SK-N-SH treated with all-trans-retinoic acid at 6 μM for 48 hours (cell line): ENCODE measurements at regions not wholly inside any gene's neighbourhood (a gene's known extent, or its start where the extent isn't known, plus 50 kb on each side); places are given as distances from the start of the nearest gene placed in this dataset.

ENCODE experiments used
- ARNTL ChIP-seq: fragments of 450-650 bp; formaldehyde crosslinking; IDR thresholded peaks from 2 replicates; pipeline ENCODE4 v1.5.0; 2020; ENCODE audit warnings: low read depth, mild to moderate bottlenecking, moderate library complexity, borderline replicate concordance
- TCF4 ChIP-seq: fragments of 250-450 bp; sonication (Bioruptor Pico); IDR thresholded peaks from 2 replicates; pipeline ENCODE4 v1.8.0; 2021; ENCODE audit warnings: mild to moderate bottlenecking, moderate library complexity, borderline replicate concordance
- TF ChIP-seq, protein P1 (sequence below): fragments of 250-450 bp; sonication (Bioruptor Pico); IDR thresholded peaks from 2 replicates; pipeline ENCODE4 v1.8.0; 2021; ENCODE audit warnings: low read depth, mild to moderate bottlenecking, moderate library complexity, borderline replicate concordance

DNA sequence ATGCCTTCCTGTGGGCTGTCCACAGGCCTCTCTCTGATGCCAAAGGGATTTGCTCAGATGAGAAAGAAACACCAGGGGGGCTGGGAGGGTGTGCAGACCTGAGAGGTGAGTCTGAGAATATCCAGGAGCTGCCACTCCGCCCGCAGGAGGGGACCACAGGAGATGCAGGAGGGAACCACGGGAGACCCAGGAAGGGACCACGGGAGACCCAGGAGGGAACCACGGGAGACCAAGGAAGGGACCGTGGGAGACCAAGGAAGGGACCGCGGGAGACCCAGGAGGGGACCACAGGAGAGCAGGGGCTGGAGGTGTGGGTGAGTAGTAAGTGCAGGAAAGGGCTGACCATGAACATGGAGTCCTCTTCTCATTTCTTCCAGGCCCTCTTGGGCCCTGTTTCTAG lies 74.6 kb upstream of the SFSWAP start:
- TF ChIP-seq TCF4 = no peak
- TF ChIP-seq, protein P1, sequence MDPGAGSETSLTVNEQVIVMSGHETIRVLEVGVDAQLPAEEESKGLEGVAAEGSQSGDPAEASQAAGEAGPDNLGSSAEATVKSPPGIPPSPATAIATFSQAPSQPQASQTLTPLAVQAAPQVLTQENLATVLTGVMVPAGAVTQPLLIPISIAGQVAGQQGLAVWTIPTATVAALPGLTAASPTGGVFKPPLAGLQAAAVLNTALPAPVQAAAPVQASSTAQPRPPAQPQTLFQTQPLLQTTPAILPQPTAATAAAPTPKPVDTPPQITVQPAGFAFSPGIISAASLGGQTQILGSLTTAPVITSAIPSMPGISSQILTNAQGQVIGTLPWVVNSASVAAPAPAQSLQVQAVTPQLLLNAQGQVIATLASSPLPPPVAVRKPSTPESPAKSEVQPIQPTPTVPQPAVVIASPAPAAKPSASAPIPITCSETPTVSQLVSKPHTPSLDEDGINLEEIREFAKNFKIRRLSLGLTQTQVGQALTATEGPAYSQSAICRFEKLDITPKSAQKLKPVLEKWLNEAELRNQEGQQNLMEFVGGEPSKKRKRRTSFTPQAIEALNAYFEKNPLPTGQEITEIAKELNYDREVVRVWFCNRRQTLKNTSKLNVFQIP (CRISPR knock-in tag) = no peak
- no peak for TF ChIP-seq ARNTL (CRISPR knock-in tag)
